GM20000 (cell line): ENCODE measurements at regions not wholly inside any gene's neighbourhood (a gene's known extent, or its start where the extent isn't known, plus 50 kb on each side); places are given as distances from the start of the nearest gene placed in this dataset.

Experiments
- DNase-seq: peaks from one replicate; pipeline ENCODE4 v3.0.0; 2012; ENCODE audit warnings: low spot score
- CTCF ChIP-seq: IDR thresholded peaks from 2 replicates; pipeline ENCODE4 v1.5.1; 2012; ENCODE audit warnings: mild to moderate bottlenecking, control low read depth; ENCODE audit errors: extremely low read depth, missing control alignments

- DNase-seq = no peak
- TF ChIP-seq CTCF = no peak
These were observed 49.7 kb upstream of the ARHGAP5 start for GRCh38 chr14:32027255-32027939.
